ENCODE measurements at regions not wholly inside any gene's neighbourhood (a gene's known extent, or its start where the extent isn't known, plus 50 kb on each side); places are given as distances from the start of the nearest gene placed in this dataset.
"Not testable (repeated sequence)": the region's sequence is repeated elsewhere in the genome, so short reads cannot be mapped to it uniquely, and the experiment has no call there.

GRCh38 chr3:36065321-36065720 lies 315.0 kb upstream of the STAC start:
- DNase-seq (ENCODE audit: low spot score): no peak
- no peak for TF ChIP-seq CTCF (IDR thresholded peaks at IDR 0.05; ENCODE audit: poor library complexity, severe bottlenecking)
- H3K27me3 ChIP-seq (ENCODE audit: insufficient read depth, poor library complexity, severe bottlenecking): peaks cover 3% of the 10 kb centered on the region
- H3K9me3 ChIP-seq (ENCODE audit: severe bottlenecking): no peaks in the 10 kb centered on the region
- no peaks in the 10 kb centered on the region for H3K4me1 ChIP-seq (ENCODE audit: insufficient read depth, poor library complexity, severe bottlenecking)
- no peak for ATAC-seq (ENCODE audit: low read depth)
- H3K36me3 ChIP-seq (ENCODE audit: low read depth): no peaks in the 10 kb centered on the region
- no peak overlapping the region for H3K27ac ChIP-seq (ENCODE audit: poor library complexity, severe bottlenecking)
- H3K4me3 ChIP-seq (ENCODE audit: severe bottlenecking): no peak overlapping the region

GRCh38 chr3:36075491-36075890 lies 304.8 kb upstream of the STAC start:
- Histone ChIP-seq H3K27ac (ENCODE audit: poor library complexity, severe bottlenecking) (no peak overlapping the region), H3K27me3 (ENCODE audit: insufficient read depth, poor library complexity, severe bottlenecking) (peaks cover 3% of the 10 kb centered on the region), H3K4me3 (ENCODE audit: severe bottlenecking) (no peak overlapping the region), H3K4me1 (ENCODE audit: insufficient read depth, poor library complexity, severe bottlenecking) (no peaks in the 10 kb centered on the region), H3K9me3 (ENCODE audit: severe bottlenecking) (no peaks in the 10 kb centered on the region), H3K36me3 (ENCODE audit: low read depth) (no peaks in the 10 kb centered on the region)
- TF ChIP-seq CTCF (IDR thresholded peaks at IDR 0.05; ENCODE audit: poor library complexity, severe bottlenecking): no peak
- ATAC-seq (ENCODE audit: low read depth): no peak
- DNase-seq (ENCODE audit: low spot score): no peak

- H3K27me3 ChIP-seq (ENCODE audit: insufficient read depth, poor library complexity, severe bottlenecking): peaks cover 3% of the 10 kb centered on the region
- no peaks in the 10 kb centered on the region for H3K4me1 ChIP-seq (ENCODE audit: insufficient read depth, poor library complexity, severe bottlenecking)
- no peaks in the 10 kb centered on the region for H3K9me3 ChIP-seq (ENCODE audit: severe bottlenecking)
- no peak overlapping the region for H3K27ac ChIP-seq (ENCODE audit: poor library complexity, severe bottlenecking)
- DNase-seq (ENCODE audit: low spot score) (no peak), ATAC-seq (ENCODE audit: low read depth) (no peak)
- H3K36me3 ChIP-seq (ENCODE audit: low read depth): no peaks in the 10 kb centered on the region
- no peak overlapping the region for H3K4me3 ChIP-seq (ENCODE audit: severe bottlenecking)
- no peak for TF ChIP-seq CTCF (IDR thresholded peaks at IDR 0.05; ENCODE audit: poor library complexity, severe bottlenecking)
Observed at GRCh38 chr3:36077320-36077719, 303.0 kb upstream of the STAC start.

- H3K36me3 ChIP-seq (ENCODE audit: low read depth); DNase-seq (ENCODE audit: low spot score); H3K27me3 ChIP-seq (ENCODE audit: insufficient read depth, poor library complexity, severe bottlenecking); H3K27ac ChIP-seq (ENCODE audit: poor library complexity, severe bottlenecking); ATAC-seq (ENCODE audit: low read depth); H3K9me3 ChIP-seq (ENCODE audit: severe bottlenecking); H3K4me1 ChIP-seq (ENCODE audit: insufficient read depth, poor library complexity, severe bottlenecking); H3K4me3 ChIP-seq (ENCODE audit: severe bottlenecking): not testable (repeated sequence)
Observed at GRCh38 chr3:36082958-36083357, 297.3 kb upstream of the STAC start.

GRCh38 chr3:36095238-36095637 lies 285.1 kb upstream of the STAC start:
- no peak overlapping the region for H3K27ac ChIP-seq (ENCODE audit: poor library complexity, severe bottlenecking)
- no peaks in the 10 kb centered on the region for H3K9me3 ChIP-seq (ENCODE audit: severe bottlenecking)
- TF ChIP-seq CTCF (IDR thresholded peaks at IDR 0.05; ENCODE audit: poor library complexity, severe bottlenecking): no peak
- H3K4me1 ChIP-seq (ENCODE audit: insufficient read depth, poor library complexity, severe bottlenecking): no peaks in the 10 kb centered on the region
- no peak overlapping the region for H3K4me3 ChIP-seq (ENCODE audit: severe bottlenecking)
- DNase-seq (ENCODE audit: low spot score) (no peak), ATAC-seq (ENCODE audit: low read depth) (no peak)
- no peaks in the 10 kb centered on the region for H3K36me3 ChIP-seq (ENCODE audit: low read depth)
- H3K27me3 ChIP-seq (ENCODE audit: insufficient read depth, poor library complexity, severe bottlenecking): peaks cover 12% of the 10 kb centered on the region
